Stimulated activated CD8-positive, alpha-beta memory T cell treated with anti-CD3 and anti-CD28 coated beads, Interleukin-7, amount 100 ng/mL, for 24 hours (primary cell): ENCODE measurements at regions not wholly inside any gene's neighbourhood (a gene's known extent, or its start where the extent isn't known, plus 50 kb on each side); places are given as distances from the start of the nearest gene placed in this dataset.

Source experiments
- DNase-seq: peaks from one replicate; pipeline ENCODE4 v3.0.0-alpha.2; 2020; ENCODE audit warnings: low read depth

GRCh38 chr18:78115896-78116561 lies 863.6 kb upstream of the SALL3 start:
- DNase-seq: no peak

DNA sequence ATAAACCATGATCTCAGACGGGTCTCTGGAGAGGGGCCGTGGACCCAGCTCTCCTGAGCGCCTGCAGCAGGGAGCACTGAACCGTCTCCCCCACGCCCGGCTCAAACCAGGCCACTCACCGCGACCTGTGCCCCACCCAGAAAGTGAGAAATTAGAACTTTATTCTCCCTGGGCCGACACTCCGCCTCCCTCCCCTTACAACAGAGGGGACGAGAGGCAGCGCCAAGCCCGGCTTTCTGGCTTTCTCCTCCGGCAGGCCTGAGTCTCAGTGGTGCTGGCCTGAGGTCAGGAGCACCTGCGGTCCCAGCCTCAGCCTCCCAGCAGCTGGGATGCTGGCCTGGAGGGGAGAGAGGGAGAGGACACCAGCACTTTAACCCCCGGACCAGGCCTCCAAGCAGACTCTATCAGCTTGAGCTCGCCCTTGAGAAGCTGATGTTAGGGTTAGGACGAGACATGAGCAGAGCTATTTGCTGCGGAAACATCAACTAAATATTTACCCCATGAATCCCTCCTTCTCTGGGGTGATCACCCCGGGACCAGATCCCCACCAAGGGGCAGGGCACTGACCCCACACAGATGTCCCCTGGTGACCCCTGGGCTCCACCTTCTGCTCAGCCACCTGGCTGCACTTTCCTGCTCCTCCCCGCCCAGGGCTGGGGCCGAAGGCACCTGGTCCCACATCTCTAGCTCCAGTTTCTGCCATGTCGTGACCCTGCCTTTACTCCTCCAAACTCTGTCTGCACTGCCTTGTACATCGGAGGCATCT lies 856.3 kb upstream of the SALL3 start:
- DNase-seq: no peak

GRCh38 chr18:78123926-78124797 lies 855.5 kb upstream of the SALL3 start:
- no peak for DNase-seq

- DNase-seq: no peak
These were observed 854.3 kb upstream of the SALL3 start for GRCh38 chr18:78125206-78125896.

DNA sequence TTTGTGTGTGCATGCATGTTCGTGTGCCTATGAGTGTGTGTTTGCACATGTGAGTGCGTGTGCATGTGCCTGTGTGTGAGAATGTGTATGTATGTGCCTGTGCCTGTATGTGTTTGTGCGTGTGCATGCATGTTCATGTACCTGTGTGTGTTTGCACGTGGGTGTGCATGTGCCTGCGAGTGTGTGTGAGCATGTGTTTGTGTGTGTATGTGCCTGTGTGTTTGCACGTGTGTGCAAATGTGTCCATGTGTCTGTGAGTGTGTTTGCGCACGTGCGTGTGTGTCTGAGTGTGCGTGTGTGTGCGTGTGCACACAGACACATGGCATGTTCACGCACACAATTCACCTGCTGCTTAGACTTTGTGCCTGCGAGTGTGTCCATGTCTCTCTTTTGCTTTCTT lies 853.5 kb upstream of the SALL3 start:
- no peak for DNase-seq

- DNase-seq: no peak
These were observed 853.1 kb upstream of the SALL3 start for GRCh38 chr18:78126536-78126935.

- no peak for DNase-seq
These were observed 852.6 kb upstream of the SALL3 start for GRCh38 chr18:78127041-78127440.

- DNase-seq: no peak
These were observed 851.6 kb upstream of the SALL3 start for GRCh38 chr18:78128004-78128403.

DNA sequence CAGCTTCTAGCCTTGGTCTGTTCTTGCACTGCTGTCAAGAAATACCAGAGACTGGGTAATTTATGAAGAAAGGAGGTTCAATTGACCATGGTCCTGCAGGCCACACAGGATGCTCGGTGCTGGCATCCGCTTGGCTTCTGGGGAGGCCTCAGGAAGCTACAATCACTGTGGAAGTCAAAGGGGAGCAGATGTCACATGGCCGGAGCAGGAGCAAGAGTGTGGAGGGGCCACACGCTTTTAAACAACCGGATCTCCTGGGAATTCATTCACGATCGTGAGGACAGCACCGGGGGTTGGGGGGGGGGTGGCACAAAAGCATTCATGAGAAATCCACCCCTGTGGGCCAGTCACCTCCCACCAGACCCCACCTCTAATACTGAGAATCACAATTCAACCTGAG lies 850.4 kb upstream of the SALL3 start:
- no peak for DNase-seq

GRCh38 chr18:78130232-78131195 lies 849.1 kb upstream of the SALL3 start:
- no peak for DNase-seq

- DNase-seq: no peak
These were observed 845.9 kb upstream of the SALL3 start for GRCh38 chr18:78133729-78134128.

GRCh38 chr18:78136986-78137385 lies 842.6 kb upstream of the SALL3 start:
- no peak for DNase-seq

- no peak for DNase-seq
These were observed 840.6 kb upstream of the SALL3 start for GRCh38 chr18:78138983-78139496.

- no peak for DNase-seq
These were observed 839.3 kb upstream of the SALL3 start for GRCh38 chr18:78140294-78140693.

DNA sequence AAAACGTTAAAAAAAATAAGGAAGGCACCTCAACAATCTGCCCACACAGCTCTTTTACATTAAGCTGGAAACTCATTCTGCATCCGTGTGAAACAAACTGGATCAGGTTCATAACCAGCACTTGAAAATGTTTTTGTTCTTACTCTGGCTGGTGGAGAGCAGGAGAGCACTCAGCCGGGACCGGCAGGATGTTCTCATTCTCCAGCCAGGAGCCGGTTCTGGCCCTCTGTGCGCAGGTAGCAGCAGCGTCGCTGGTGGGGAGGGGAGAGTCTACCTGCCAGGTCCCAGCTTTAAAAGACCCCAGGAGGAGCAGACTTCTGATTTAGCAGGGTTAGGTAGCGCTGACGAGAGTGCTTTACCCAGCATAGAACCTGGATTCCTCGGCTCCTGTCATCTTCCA lies 834.9 kb upstream of the SALL3 start:
- DNase-seq: no peak

GRCh38 chr18:78145096-78145495 lies 834.5 kb upstream of the SALL3 start:
- no peak for DNase-seq

GRCh38 chr18:78146136-78147085 lies 833.2 kb upstream of the SALL3 start:
- DNase-seq: no peak

GRCh38 chr18:78150590-78150989 lies 829.0 kb upstream of the SALL3 start:
- DNase-seq: no peak

- DNase-seq: no peak
These were observed 828.4 kb upstream of the SALL3 start for GRCh38 chr18:78151234-78151633.
